Astrocyte (in vitro differentiated cells and primary cell): ENCODE measurements at regions not wholly inside any gene's neighbourhood (a gene's known extent, or its start where the extent isn't known, plus 50 kb on each side); places are given as distances from the start of the nearest gene placed in this dataset.

Source experiments
- CTCF ChIP-seq: IDR thresholded peaks from 2 replicates; pipeline ENCODE4 v1.5.1; 2011; ENCODE audit warnings: low read depth, mild to moderate bottlenecking, inconsistent platforms, low read length, moderate library complexity; ENCODE audit not compliant: insufficient read depth
- EZH2 ChIP-seq: IDR thresholded peaks from 2 replicates; pipeline ENCODE4 v1.6.1; 2012; ENCODE audit warnings: mild to moderate bottlenecking, low read length, inconsistent platforms; ENCODE audit not compliant: insufficient read depth

DNA sequence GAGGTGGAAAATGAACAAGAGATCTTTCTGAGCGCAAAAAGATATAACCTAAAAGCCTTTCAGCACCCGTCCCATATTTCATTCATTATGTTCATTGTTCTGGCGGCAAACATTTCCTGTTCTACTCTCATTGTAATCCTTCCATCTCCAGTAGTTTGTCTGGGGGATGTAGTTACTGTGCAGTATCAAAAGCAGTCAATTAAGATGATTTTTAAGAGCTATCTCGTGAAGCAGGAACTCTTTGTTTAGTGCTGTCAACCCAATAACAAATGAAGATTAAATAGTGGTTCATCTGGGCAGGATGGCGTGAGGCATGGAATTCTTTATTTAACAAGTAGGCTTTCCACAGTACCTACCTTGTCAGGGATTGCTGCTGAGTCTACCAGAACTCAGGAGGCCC, 876.7 kb downstream of the HACE1 start:
- TF ChIP-seq CTCF: no peak
- TF ChIP-seq EZH2: no peak
